ENCODE measurements at regions not wholly inside any gene's neighbourhood (a gene's known extent, or its start where the extent isn't known, plus 50 kb on each side); places are given as distances from the start of the nearest gene placed in this dataset.

DNA sequence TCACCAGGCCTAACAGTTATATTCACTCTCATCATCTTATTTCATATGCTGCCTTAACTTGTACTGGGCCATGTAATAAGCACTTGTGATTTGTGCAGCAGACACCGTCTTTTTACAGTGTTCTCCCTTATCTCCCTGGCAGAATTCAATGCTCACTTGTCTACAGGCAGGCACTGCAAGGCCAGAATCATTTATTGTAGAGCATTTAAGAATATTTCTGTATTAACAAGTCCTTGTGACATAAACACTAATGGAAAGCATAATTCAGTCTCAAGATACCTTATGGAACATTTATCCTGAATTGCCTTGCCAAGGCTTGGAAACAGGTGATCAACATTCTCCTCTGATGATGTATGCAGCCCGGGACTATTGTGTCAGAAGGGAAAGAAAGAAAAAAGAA lies 808.9 kb downstream of the STPG2 start:
- Histone ChIP-seq H3K4me2 (ENCODE audit: low read depth, low read length, poor library complexity, severe bottlenecking) (no peak overlapping the region), H3K27me3 (ENCODE audit: insufficient read depth, low read length, poor library complexity, severe bottlenecking) (no peaks in the 10 kb centered on the region), H2AFZ (ENCODE audit: low read length) (no peak overlapping the region), H3K36me3 (ENCODE audit: insufficient read depth, low read length) (no peaks in the 10 kb centered on the region), H3K9ac (ENCODE audit: low read depth, low read length, poor library complexity, severe bottlenecking) (no peak overlapping the region), H3K4me1 (ENCODE audit: insufficient read depth, low read length, poor library complexity, severe bottlenecking) (no peaks in the 10 kb centered on the region), H3K9me3 (ENCODE audit: insufficient read depth, low read depth, low read length) (no peaks in the 10 kb centered on the region), H4K20me1 (ENCODE audit: insufficient read depth, low read length, poor library complexity, severe bottlenecking) (no peaks in the 10 kb centered on the region), H3K9me2 (replicated peaks; ENCODE audit: low read depth, low read length) (no peaks in the 10 kb centered on the region), H3K4me3 (ENCODE audit: low read length, poor library complexity, severe bottlenecking) (no peak overlapping the region), H3F3A (ENCODE audit: low read depth) (no peaks in the 10 kb centered on the region), H3K79me2 (ENCODE audit: insufficient read depth, low read length) (no peaks in the 10 kb centered on the region)
- TF ChIP-seq EZH2phosphoT487 (IDR thresholded peaks at IDR 0.05; ENCODE audit: borderline replicate concordance) (no peak), CTCF (conservative IDR thresholded peaks at IDR 0.05; ENCODE audit: low read length) (no peak)

DNA sequence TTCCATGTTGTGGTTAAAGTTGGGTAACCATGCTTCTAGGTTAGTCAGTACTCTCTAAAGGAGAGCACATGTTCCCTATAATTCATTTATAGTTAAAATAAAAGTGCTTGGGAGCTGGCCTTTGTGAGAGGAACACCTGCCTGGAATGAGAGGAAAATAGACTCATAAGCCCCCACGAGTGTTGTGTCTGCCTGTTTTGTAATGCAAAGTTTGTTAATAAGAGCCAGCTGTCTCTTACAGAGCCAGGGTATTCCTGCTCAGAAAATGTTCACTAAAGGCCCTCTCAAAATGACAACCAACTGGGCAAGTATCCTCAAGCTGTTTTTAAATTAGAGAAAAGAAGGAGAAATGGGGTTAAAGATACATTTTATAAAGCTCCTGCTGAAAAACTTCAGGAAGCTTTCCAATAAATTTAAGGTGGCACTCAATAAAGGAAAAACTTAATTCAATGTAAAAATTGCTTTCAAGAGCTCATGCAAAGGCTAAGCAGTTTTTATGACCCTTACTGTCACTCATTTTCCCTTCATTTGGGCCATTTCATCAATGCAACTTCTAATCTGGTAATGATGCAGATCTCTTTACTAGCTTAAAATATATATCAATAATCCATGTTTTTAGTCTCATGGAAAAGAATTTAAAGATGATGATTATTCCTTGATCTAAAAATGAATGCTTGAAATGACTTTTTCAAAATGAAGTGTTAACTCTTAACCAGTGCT lies 793.6 kb downstream of the STPG2 start:
- Histone ChIP-seq H3F3A (ENCODE audit: low read depth) (no peaks in the 10 kb centered on the region), H3K9me3 (ENCODE audit: insufficient read depth, low read depth, low read length) (no peaks in the 10 kb centered on the region), H2AFZ (ENCODE audit: low read length) (no peak overlapping the region), H3K4me2 (ENCODE audit: low read depth, low read length, poor library complexity, severe bottlenecking) (no peak overlapping the region), H3K9ac (ENCODE audit: low read depth, low read length, poor library complexity, severe bottlenecking) (no peak overlapping the region), H3K27me3 (ENCODE audit: insufficient read depth, low read length, poor library complexity, severe bottlenecking) (no peaks in the 10 kb centered on the region), H3K4me1 (ENCODE audit: insufficient read depth, low read length, poor library complexity, severe bottlenecking) (no peaks in the 10 kb centered on the region), H3K36me3 (ENCODE audit: insufficient read depth, low read length) (no peaks in the 10 kb centered on the region), H3K4me3 (ENCODE audit: low read length, poor library complexity, severe bottlenecking) (no peak overlapping the region), H4K20me1 (ENCODE audit: insufficient read depth, low read length, poor library complexity, severe bottlenecking) (no peaks in the 10 kb centered on the region), H3K79me2 (ENCODE audit: insufficient read depth, low read length) (no peaks in the 10 kb centered on the region), H3K9me2 (replicated peaks; ENCODE audit: low read depth, low read length) (no peaks in the 10 kb centered on the region)
- TF ChIP-seq EZH2phosphoT487 (IDR thresholded peaks at IDR 0.05; ENCODE audit: borderline replicate concordance) (no peak), CTCF (conservative IDR thresholded peaks at IDR 0.05; ENCODE audit: low read length) (no peak)

DNA sequence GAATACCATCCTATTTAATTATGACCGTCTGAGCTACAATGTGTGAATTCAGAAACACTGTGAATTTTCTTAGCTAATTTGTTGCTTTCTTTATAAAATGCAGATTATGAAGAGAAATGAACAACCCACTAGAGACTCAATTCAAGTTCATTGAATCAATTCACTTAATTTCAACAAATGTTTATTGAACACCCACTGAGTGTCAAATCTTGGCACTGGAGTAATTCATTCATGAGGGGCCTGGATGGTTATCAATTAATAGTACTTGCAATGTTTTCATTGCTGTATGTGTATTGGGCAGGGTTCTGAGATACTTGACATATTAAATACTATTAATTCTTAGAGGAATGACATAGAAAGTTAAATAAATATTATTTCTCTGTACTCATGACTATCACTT lies 789.4 kb downstream of the STPG2 start:
- no peak overlapping the region for H3K4me3 ChIP-seq (ENCODE audit: low read length, poor library complexity, severe bottlenecking)
- H3K9me2 ChIP-seq (replicated peaks; ENCODE audit: low read depth, low read length) = no peaks in the 10 kb centered on the region
- no peaks in the 10 kb centered on the region for H3K27me3 ChIP-seq (ENCODE audit: insufficient read depth, low read length, poor library complexity, severe bottlenecking)
- no peaks in the 10 kb centered on the region for H4K20me1 ChIP-seq (ENCODE audit: insufficient read depth, low read length, poor library complexity, severe bottlenecking)
- H3K36me3 ChIP-seq (ENCODE audit: insufficient read depth, low read length) = no peaks in the 10 kb centered on the region
- no peaks in the 10 kb centered on the region for H3K79me2 ChIP-seq (ENCODE audit: insufficient read depth, low read length)
- no peak overlapping the region for H3K4me2 ChIP-seq (ENCODE audit: low read depth, low read length, poor library complexity, severe bottlenecking)
- H2AFZ ChIP-seq (ENCODE audit: low read length) = no peak overlapping the region
- TF ChIP-seq EZH2phosphoT487 (IDR thresholded peaks at IDR 0.05; ENCODE audit: borderline replicate concordance) = no peak
- TF ChIP-seq CTCF (conservative IDR thresholded peaks at IDR 0.05; ENCODE audit: low read length) = no peak
- no peaks in the 10 kb centered on the region for H3K4me1 ChIP-seq (ENCODE audit: insufficient read depth, low read length, poor library complexity, severe bottlenecking)
- H3F3A ChIP-seq (ENCODE audit: low read depth) = no peaks in the 10 kb centered on the region
- H3K9me3 ChIP-seq (ENCODE audit: insufficient read depth, low read depth, low read length) = no peaks in the 10 kb centered on the region
- H3K9ac ChIP-seq (ENCODE audit: low read depth, low read length, poor library complexity, severe bottlenecking) = no peak overlapping the region
